ENCODE measurements at regions not wholly inside any gene's neighbourhood (a gene's known extent, or its start where the extent isn't known, plus 50 kb on each side); places are given as distances from the start of the nearest gene placed in this dataset.

DNA sequence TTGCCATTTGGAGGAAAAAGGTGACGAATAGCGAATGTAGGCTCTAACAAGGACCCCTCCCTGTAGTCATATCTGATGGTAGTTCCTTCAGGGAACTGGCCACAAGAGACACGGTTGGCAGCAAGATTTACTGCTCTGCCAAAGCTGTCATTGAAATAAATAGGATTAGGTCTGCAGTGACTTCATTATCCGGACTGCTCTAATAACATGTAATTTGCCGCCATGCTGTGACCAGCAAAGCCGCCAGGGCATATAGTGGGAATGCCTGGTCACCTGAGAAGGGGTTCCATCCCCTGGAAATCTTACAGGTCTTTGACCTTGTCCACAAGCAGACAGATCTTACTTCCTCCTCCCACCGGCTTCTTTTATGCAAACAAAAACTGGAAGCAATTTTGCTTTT is 59.4 kb upstream of the LAPTM4A start:
- DNase-seq (ENCODE audit: low spot score), result no peak

DNA sequence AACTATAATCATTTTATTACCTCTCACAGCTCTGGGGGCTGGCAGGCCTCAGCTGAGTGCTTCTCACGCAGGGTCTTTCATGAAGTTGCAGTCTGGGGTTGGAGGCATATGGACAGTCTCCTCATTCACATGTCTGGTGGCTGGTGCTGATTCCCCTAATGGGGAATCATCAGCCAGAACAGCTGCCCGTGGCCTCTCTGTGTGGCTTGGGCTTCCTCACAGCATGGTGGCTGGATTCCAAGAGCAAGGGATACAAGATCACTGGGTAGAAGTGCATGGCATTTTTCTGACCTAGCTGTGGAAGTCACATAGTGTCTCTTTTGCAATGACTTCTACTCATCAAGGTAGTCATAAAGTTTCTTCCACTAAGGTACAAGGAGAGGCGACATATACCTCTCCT is 59.0 kb upstream of the LAPTM4A start:
- DNase-seq (ENCODE audit: low spot score), result no peak

DNA sequence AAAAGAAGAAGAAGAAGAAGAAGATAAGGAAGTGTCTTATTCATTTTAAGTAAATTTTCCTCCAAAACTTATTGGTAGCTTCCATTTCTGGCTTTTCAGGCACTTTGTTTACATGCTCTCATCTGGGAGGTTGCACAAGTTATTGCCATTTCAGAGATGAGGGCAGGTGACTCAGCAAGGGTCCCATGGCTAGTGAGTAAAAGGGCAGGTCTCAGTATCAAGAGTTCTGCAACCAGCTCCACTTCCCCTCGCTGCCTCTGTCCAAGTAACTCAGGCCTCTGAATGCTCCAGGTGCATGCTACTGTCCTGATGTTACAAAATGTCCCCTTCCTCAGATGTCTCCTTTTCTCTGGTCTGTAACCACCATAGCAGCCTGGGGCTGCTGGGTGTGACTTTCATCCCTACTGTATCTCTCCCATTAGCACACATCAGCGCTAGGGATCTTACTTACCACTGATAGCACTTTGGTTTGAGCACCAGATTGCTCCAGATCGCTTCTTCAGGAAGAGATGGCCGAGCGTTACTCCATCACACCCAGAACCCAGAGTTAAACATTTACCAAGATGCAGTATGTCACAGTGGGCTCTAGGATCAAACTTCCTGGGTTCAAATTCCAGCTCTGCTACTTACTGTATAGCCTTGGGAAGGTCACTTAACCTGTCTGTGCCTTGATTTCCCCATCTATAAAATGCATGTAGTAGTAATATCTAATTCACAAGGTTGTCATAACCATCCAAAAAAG is 57.4 kb upstream of the LAPTM4A start:
- peak; percentile 47 for DNase-seq (ENCODE audit: low spot score)

- DNase-seq (ENCODE audit: low spot score), result no peak
Observed at GRCh38 chr2:20107776-20108175, 56.3 kb upstream of the LAPTM4A start.

DNA sequence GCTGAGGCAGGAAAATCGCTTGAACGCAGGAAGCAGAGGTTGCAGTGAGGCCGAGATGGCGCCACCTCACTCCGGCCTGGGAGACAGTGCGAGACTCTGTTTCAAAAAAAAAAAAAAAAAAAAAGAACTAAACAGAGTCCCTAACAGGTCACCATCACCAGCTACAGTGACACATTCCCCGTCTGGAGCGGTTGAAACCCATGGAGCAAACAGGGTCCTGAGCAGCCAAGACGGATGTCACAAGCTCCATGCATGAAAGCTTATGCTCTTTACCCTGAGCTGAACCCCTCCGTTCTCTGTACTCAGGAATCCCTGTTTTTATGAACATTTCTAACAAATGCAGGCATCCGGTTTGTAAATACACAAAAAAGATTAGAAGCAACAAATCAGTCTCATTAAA is 55.9 kb upstream of the LAPTM4A start:
- DNase-seq (ENCODE audit: low spot score), result no peak

DNA sequence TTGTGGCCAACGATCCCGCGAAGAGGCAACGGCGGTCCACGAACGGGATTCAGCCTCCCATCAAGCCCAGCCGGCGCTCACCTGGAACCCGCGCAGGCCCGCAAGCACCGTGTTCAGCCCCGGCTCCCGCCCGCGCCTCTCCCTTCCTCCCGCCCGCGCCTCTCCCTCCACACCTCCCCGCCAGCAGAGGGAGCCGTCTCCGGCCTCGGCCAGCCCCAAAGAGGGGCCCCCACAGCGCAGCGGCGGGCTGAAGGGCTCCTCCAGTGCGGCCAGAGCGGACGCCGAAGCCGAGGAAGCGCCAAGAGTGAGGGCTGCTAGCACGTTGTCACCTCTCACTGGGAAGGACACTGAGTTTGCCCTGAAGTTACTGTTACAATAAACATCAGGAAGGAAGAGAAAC is 55.3 kb upstream of the LAPTM4A start:
- no peak for DNase-seq (ENCODE audit: low spot score)

GRCh38 chr2:20104900-20105545 is 53.6 kb upstream of the LAPTM4A start:
- no peak for DNase-seq (ENCODE audit: low spot score)

GRCh38 chr2:20103530-20103929 is 52.1 kb upstream of the LAPTM4A start:
- DNase-seq (ENCODE audit: low spot score), result peak; percentile 56

All from A172 (cell line).